Keratinocyte (primary cell): ENCODE measurements at regions not wholly inside any gene's neighbourhood (a gene's known extent, or its start where the extent isn't known, plus 50 kb on each side); places are given as distances from the start of the nearest gene placed in this dataset.

ENCODE experiments used
- EZH2 ChIP-seq: IDR thresholded peaks from one replicate; pipeline ENCODE4 v1.6.1; 2012; ENCODE audit warnings: inconsistent platforms, mild to moderate bottlenecking, low read length, moderate library complexity
- TF ChIP-seq, protein P1 (sequence below), 3 experiments: IDR thresholded peaks in 1 of 3; conservative IDR thresholded peaks in 1 of 3; optimal IDR thresholded peaks in 1 of 3; 2 replicates in 2 of 3; 3 replicates in 1 of 3; pipeline versions ENCODE3 to v1.5.1; 2011; ENCODE audit warnings: low read length in 3 of 3, mild to moderate bottlenecking in 3 of 3, moderate library complexity in 2 of 3, control low read depth in 1 of 3, inconsistent platforms in 1 of 3; ENCODE audit not compliant: insufficient read depth in 2 of 3; ENCODE audit errors: extremely low read depth in 1 of 3

DNA sequence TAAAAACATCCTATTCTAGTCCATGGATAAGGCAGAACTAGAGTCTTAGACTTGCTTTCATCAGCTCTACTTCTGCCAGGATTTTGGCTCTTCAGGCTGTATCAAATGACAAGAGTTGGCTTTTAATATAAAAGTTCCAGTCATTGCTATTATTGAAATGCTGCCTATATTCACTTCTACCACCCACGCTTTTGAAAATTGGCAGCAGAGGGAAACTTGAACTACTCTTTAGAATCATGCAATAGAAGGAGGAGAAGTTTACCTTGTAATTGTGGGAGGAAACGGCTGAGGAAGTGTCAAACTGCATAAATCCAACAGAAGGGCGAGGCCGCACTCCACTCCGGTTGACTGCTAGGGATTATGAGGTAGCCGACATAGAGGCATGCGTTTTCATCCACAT is 122.6 kb upstream of the BASP1 start:
- TF ChIP-seq, protein P1, sequence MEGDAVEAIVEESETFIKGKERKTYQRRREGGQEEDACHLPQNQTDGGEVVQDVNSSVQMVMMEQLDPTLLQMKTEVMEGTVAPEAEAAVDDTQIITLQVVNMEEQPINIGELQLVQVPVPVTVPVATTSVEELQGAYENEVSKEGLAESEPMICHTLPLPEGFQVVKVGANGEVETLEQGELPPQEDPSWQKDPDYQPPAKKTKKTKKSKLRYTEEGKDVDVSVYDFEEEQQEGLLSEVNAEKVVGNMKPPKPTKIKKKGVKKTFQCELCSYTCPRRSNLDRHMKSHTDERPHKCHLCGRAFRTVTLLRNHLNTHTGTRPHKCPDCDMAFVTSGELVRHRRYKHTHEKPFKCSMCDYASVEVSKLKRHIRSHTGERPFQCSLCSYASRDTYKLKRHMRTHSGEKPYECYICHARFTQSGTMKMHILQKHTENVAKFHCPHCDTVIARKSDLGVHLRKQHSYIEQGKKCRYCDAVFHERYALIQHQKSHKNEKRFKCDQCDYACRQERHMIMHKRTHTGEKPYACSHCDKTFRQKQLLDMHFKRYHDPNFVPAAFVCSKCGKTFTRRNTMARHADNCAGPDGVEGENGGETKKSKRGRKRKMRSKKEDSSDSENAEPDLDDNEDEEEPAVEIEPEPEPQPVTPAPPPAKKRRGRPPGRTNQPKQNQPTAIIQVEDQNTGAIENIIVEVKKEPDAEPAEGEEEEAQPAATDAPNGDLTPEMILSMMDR (optimal IDR thresholded peaks at IDR 0.05 in 1 of 3, IDR thresholded peaks at IDR 0.05 in 1 of 3, conservative IDR thresholded peaks at IDR 0.05 in 1 of 3; ENCODE audit: extremely low read depth in 1 of 3, insufficient read depth in 2 of 3, low read length in 3 of 3) = no peak
- TF ChIP-seq EZH2 = no peak
